ENCODE measurements at regions not wholly inside any gene's neighbourhood (a gene's known extent, or its start where the extent isn't known, plus 50 kb on each side); places are given as distances from the start of the nearest gene placed in this dataset.

- no peak for DNase-seq (ENCODE audit: low read depth)
Measured at GRCh38 chr5:39513236-39513635, 88.5 kb upstream of the DAB2 start.

GRCh38 chr5:39506211-39506610 lies 81.4 kb upstream of the DAB2 start:
- DNase-seq (ENCODE audit: low read depth), result no peak

- no peak for DNase-seq (ENCODE audit: low read depth)
Measured at GRCh38 chr5:39505791-39506190, 81.0 kb upstream of the DAB2 start.

DNA sequence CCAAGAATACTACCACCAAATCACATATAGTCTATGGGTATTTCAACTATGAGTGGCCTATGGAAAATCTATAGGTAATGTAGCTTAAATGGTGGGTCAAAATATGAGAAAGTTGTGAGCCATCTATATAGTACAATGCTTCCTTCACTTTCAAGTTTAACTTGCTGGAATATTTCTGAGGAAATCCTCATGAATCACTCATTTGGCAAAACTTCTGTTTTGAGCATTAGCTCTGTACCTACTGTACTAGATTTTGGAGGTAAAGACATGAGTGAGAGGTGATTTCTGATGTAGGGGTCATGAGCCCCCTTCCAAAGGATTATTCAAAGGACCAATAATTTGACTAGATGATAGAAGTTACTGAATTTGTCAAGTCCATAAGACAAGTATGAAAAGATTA lies 80.6 kb upstream of the DAB2 start:
- DNase-seq (ENCODE audit: low read depth), result no peak

GRCh38 chr5:39503155-39503554 lies 78.4 kb upstream of the DAB2 start:
- no peak for DNase-seq (ENCODE audit: low read depth)

DNA sequence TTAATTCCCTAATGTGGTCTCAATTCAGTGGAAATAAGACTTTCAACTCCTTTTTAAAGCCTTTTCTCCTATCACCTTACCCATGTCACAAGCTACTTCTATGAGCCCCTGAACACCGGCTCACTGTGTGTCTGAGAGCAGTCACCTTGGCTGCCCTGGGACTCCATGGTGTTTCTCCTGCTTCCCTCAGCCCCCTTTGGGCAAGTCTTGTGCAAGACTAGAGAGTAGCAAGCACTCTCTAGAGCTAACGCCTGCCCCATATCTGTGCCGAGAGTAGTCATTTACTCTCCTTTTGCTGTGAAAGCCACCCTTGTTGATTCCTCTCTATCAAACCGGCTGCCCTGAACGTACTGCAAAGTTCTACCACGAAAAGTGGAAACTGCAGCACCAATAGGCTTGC lies 77.9 kb upstream of the DAB2 start:
- no peak for DNase-seq (ENCODE audit: low read depth)

GRCh38 chr5:39501397-39501796 lies 76.6 kb upstream of the DAB2 start:
- no peak for DNase-seq (ENCODE audit: low read depth)

- DNase-seq (ENCODE audit: low read depth), result no peak
Measured at GRCh38 chr5:39500551-39501175, 75.9 kb upstream of the DAB2 start.

DNA sequence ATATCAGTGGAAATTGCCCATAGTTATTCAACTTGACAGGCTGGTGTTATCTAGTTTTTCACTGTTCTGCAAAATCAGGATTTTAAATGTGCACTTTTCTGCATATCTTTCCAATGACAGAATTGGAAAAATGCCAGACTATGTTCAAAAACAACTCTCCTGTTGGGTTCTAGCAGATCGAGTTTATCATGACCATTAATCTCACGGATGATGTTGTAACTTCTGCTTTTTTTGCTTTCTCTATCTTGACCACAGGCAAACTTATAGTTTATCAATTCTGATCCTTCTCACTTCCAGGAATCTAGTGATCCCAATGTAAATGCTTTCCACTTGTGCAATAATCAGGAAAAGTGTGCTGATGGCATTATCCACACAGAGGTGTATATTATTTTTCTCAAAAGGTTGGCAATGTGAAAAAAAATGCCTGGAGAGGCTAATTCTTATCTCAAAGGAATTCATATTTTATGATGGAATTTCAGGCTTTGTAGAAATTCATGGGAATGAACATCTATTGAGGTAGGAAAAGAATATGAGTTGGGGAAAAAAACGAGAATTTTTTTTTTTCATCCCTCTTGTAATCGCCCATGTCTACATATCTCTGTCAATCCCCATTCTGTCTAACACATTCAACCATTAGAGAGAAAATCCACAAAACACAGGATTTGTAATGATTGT lies 73.6 kb upstream of the DAB2 start:
- no peak for DNase-seq (ENCODE audit: low read depth)

DNA sequence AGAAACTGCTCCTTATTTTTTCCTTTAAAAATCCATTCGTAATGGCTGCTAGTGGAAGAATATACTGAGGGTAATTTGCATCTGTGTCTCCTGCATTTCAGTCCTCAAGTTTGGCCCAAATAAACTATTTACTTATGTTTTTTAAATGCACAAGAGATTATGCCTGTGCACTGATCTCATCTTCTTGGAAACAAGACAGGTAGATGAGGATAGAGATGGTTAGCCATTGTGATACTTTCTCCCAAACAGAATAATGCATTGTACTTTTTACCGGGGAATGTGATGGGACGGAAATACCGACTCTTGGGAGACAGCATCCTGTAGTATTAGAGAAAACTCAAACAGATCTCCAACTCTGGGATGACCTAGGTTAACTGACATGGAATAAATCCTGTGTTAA lies 72.5 kb upstream of the DAB2 start:
- DNase-seq (ENCODE audit: low read depth), result no peak

DNA sequence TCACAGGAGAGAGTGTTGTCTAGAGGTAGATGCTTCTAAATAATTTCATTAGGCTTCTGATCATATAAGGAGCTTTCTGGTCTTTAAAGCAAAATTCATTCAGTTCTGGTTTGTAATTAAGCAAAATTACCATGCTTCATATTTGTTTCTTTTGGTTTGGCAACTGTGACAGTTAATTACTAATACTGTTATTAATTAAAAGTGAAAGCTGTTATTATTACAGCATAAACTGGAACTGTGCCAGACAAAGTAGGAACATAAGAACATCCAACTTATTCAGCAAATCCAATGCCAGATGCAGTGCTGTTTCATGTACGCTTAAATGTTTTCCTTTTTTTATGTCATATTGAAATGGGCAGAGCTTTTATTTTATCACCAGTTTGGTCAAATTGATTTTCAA lies 70.4 kb upstream of the DAB2 start:
- DNase-seq (ENCODE audit: low read depth), result no peak

GRCh38 chr5:39494534-39494933 lies 69.8 kb upstream of the DAB2 start:
- no peak for DNase-seq (ENCODE audit: low read depth)

GRCh38 chr5:39494107-39494510 lies 69.3 kb upstream of the DAB2 start:
- DNase-seq (ENCODE audit: low read depth), result no peak

GRCh38 chr5:39491210-39491609 lies 66.4 kb upstream of the DAB2 start:
- DNase-seq (ENCODE audit: low read depth), result no peak

GRCh38 chr5:39489263-39489662 lies 64.5 kb upstream of the DAB2 start:
- no peak for DNase-seq (ENCODE audit: low read depth)

DNA sequence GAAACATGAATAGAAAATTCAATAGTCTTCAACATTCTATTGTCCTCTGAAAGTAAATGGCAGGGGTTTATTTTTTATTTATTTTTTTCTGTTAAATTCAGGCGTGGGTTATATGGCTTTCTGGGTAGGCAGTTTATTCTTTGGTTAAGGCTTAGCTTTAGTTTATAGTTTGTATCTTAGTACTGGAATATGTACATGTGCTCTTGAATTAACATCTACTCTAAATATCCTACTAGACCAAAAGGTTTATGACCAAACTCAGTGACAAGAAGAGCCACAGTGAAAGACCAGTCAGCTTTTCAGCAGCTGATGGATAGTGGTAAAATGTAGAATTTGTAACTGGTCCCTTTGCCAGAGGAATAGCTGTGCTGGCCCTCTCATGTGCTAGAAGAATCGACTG lies 62.0 kb upstream of the DAB2 start:
- no peak for DNase-seq (ENCODE audit: low read depth)

- no peak for DNase-seq (ENCODE audit: low read depth)
Measured at GRCh38 chr5:39486361-39486760, 61.6 kb upstream of the DAB2 start.

GRCh38 chr5:39485079-39485478 lies 60.3 kb upstream of the DAB2 start:
- no peak for DNase-seq (ENCODE audit: low read depth)

GRCh38 chr5:39484673-39485072 lies 59.9 kb upstream of the DAB2 start:
- no peak for DNase-seq (ENCODE audit: low read depth)

DNA sequence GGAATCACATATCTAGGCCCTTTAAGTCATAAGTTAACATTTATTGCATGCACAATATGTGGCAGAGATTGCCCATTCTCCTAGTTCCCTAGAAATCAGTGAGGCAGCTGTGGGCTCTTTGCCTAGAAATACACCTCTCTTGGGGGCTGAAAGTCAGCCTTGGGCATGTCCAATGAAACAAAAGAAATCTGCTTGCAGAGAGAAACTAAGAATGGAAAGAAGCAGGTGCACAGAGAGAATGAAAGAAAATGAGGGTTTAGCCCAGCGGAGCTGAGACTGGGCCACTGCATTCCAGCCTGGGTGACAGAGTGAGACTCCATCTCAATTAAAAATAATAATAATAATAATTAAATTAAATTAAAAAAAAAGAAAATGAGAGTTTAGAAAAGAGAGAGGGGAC lies 57.3 kb upstream of the DAB2 start:
- no peak for DNase-seq (ENCODE audit: low read depth)

GRCh38 chr5:39479537-39479936 lies 54.8 kb upstream of the DAB2 start:
- DNase-seq (ENCODE audit: low read depth), result no peak

DNA sequence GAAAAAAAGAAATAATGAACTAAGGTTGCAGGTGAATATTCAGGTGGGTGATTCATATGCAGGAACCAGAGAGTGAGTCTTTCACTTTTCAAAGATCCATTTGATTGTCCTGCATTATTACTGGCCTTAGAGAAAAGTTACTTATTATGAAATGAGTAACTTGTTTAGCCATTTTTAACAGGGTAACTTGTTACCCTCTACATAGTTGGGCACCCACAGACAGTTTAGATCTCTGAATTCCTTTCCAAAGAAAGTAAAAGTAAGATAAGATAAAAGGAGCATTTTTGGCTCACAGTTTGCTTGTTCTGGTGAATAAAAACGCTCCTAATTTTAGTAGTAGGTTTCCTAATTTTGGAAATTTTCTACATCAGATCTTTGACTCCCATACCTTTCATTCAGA lies 54.1 kb upstream of the DAB2 start:
- no peak for DNase-seq (ENCODE audit: low read depth)

GRCh38 chr5:39476843-39477220 lies 52.1 kb upstream of the DAB2 start:
- DNase-seq (ENCODE audit: low read depth), result no peak

Data from activated T-cell treated with anti-CD3 and anti-CD28 coated beads for 24 hours (primary cell).